ENCODE measurements at regions not wholly inside any gene's neighbourhood (a gene's known extent, or its start where the extent isn't known, plus 50 kb on each side); places are given as distances from the start of the nearest gene placed in this dataset.

DNA sequence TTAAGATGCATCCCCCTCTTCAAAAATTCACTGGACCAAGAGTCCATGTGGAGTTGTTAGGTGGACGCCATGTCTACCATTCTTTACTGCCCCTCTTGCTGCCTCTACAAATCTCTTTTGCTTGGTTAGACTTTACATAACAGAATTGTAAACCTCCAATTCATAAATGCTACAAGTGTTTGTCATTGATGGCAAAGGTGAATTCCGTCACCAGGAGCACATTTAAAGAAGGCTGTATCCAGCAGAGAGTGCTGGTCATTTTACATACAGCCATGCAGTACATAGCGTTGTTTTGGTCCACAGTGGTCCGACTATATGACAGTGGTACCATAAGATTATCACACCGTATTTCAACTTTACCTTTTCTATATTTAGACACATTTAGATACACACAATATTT, 274.5 kb downstream of the MYCN start:
- TF ChIP-seq, protein P1, sequence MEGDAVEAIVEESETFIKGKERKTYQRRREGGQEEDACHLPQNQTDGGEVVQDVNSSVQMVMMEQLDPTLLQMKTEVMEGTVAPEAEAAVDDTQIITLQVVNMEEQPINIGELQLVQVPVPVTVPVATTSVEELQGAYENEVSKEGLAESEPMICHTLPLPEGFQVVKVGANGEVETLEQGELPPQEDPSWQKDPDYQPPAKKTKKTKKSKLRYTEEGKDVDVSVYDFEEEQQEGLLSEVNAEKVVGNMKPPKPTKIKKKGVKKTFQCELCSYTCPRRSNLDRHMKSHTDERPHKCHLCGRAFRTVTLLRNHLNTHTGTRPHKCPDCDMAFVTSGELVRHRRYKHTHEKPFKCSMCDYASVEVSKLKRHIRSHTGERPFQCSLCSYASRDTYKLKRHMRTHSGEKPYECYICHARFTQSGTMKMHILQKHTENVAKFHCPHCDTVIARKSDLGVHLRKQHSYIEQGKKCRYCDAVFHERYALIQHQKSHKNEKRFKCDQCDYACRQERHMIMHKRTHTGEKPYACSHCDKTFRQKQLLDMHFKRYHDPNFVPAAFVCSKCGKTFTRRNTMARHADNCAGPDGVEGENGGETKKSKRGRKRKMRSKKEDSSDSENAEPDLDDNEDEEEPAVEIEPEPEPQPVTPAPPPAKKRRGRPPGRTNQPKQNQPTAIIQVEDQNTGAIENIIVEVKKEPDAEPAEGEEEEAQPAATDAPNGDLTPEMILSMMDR (IDR thresholded peaks at IDR 0.05; ENCODE audit: low read depth, low read length) = no peak
- TF ChIP-seq, protein P2, sequence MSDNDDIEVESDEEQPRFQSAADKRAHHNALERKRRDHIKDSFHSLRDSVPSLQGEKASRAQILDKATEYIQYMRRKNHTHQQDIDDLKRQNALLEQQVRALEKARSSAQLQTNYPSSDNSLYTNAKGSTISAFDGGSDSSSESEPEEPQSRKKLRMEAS (IDR thresholded peaks at IDR 0.05; ENCODE audit: low read depth, low read length) = no peak

Data from NB4 (cell line).